Small intestine (tissue), 7 donors: ENCODE measurements at regions not wholly inside any gene's neighbourhood (a gene's known extent, or its start where the extent isn't known, plus 50 kb on each side); places are given as distances from the start of the nearest gene placed in this dataset.

Experiments
- DNase-seq, 2 donors: peaks; one replicate each; pipeline versions ENCODE4 v3.0.0 to v3.0.0-alpha.2; 2013
- FAIRE-seq: peaks from 2 replicates; lab custom pipeline; 2012; peaks lifted over from hg19 to GRCh38; lab: Jason Lieb, UNC
- H3K27ac ChIP-seq, 3 donors: one replicate each; pipeline ENCODE4 v1.5.1; 2013; ENCODE audit warnings: low read length in 2 of 3, mild to moderate bottlenecking in 2 of 3, control low read depth in 1 of 3, inconsistent platforms in 1 of 3, low read depth in 1 of 3, moderate library complexity in 1 of 3
- H3K27me3 ChIP-seq, 3 donors: one replicate each; pipeline ENCODE4 v1.6.1; 2013; ENCODE audit warnings: low read length in 3 of 3, inconsistent platforms in 1 of 3; ENCODE audit not compliant: control insufficient read depth in 3 of 3, insufficient read depth in 3 of 3
- H3K36me3 ChIP-seq, 3 donors: one replicate each; pipeline ENCODE4 v1.6.1; 2013; ENCODE audit warnings: low read length in 3 of 3, inconsistent platforms in 1 of 3, low read depth in 1 of 3, mild to moderate bottlenecking in 1 of 3, moderate library complexity in 1 of 3; ENCODE audit not compliant: control insufficient read depth in 3 of 3, insufficient read depth in 2 of 3
- H3K4me1 ChIP-seq, 3 donors: one replicate each; pipeline ENCODE4 v1.6.1; 2013; ENCODE audit warnings: low read length in 2 of 3, inconsistent platforms in 1 of 3, low read depth in 1 of 3, mild to moderate bottlenecking in 1 of 3, moderate library complexity in 1 of 3; ENCODE audit not compliant: control insufficient read depth in 3 of 3, insufficient read depth in 2 of 3
- H3K4me3 ChIP-seq, 3 donors: one replicate each; pipeline ENCODE4 v1.5.1; 2013; ENCODE audit warnings: low read length in 3 of 3, control low read depth in 1 of 3, inconsistent platforms in 1 of 3, low read depth in 1 of 3, mild to moderate bottlenecking in 1 of 3, moderate library complexity in 1 of 3
- H3K9me3 ChIP-seq, 2 donors: one replicate each; pipeline ENCODE4 v1.6.1; 2013; ENCODE audit warnings: low read depth in 1 of 2, low read length in 1 of 2; ENCODE audit not compliant: control insufficient read depth in 2 of 2, insufficient read depth in 1 of 2
- WGBS, 3 donors: extraction: QIAGEN DNeasy Blood & Tissue Kit; methylation state at CpG; one replicate each; pipeline ENCODE4 v1.1.7; 2013; 5-methylcytosine and 5-hydroxymethylcytosine counted together
- donor health status: healthy with polysubstance abuse.
- donor health status: control.
- donor health status: control.
- donor health status: Bipolar disorder and iron deficiency.
- donor health status: healthy.

GRCh38 chr9:16309469-16310271 lies 560.8 kb downstream of the BNC2 start:
- H3K4me1 ChIP-seq: peaks cover 0 to 8% (median 0%) of the 10 kb centered on the region in 3 donors
- no peak overlapping the region for H3K4me3 ChIP-seq
- H3K27me3 ChIP-seq: peaks cover 0 to 3% (median 0%) of the 10 kb centered on the region in 3 donors
- DNase-seq (peak in 1 of 2 donors; percentile 9), FAIRE-seq (no peak)
- H3K9me3 ChIP-seq: no peaks in the 10 kb centered on the region
- peak overlapping the region in 1 of 3 donors; percentile 26 for H3K27ac ChIP-seq
- H3K36me3 ChIP-seq: no peaks in the 10 kb centered on the region
- 69 to 84% (median 78%) methylated on average over 24 of the region's 24 CpGs for WGBS, 3 donors

GRCh38 chr9:16310278-16311110 lies 560.0 kb downstream of the BNC2 start:
- FAIRE-seq (no peak), DNase-seq (no peak)
- Histone ChIP-seq H3K4me1 (peaks cover 0 to 8% (median 0%) of the 10 kb centered on the region in 3 donors), H3K4me3 (no peak overlapping the region), H3K36me3 (no peaks in the 10 kb centered on the region), H3K9me3 (no peaks in the 10 kb centered on the region), H3K27ac (peak overlapping the region in 1 of 3 donors; percentile 26), H3K27me3 (peaks cover 0 to 7% (median 0%) of the 10 kb centered on the region in 3 donors)
- 72 to 84% (median 77%) methylated on average over 26 of the region's 26 CpGs for WGBS, 3 donors

- Histone ChIP-seq H3K4me3 (no peak overlapping the region), H3K27me3 (peaks cover 0 to 4% (median 0%) of the 10 kb centered on the region in 3 donors), H3K36me3 (no peaks in the 10 kb centered on the region), H3K4me1 (peaks cover 0 to 8% (median 0%) of the 10 kb centered on the region in 3 donors), H3K9me3 (no peaks in the 10 kb centered on the region), H3K27ac (no peak overlapping the region)
- DNase-seq: no peak
- 46 to 64% (median 54%) methylated on average over 6 of the region's 6 CpGs for WGBS, 3 donors
- no peak for FAIRE-seq
Observed at GRCh38 chr9:16312116-16312515, 558.4 kb downstream of the BNC2 start.

- H3K27me3 ChIP-seq: peaks cover 0 to 4% (median 0%) of the 10 kb centered on the region in 3 donors
Observed at GRCh38 chr9:16312962-16313546, 557.4 kb downstream of the BNC2 start.

GRCh38 chr9:16314476-16314875 lies 556.0 kb downstream of the BNC2 start:
- Histone ChIP-seq H3K36me3 (no peaks in the 10 kb centered on the region), H3K4me1 (peaks cover 0 to 8% (median 0%) of the 10 kb centered on the region in 3 donors), H3K27ac (no peak overlapping the region), H3K9me3 (peaks cover 0 to 5% of the 10 kb centered on the region in 2 donors), H3K27me3 (peaks cover 0 to 4% (median 0%) of the 10 kb centered on the region in 3 donors), H3K4me3 (no peak overlapping the region)
- DNase-seq (no peak), FAIRE-seq (no peak)
- 71 to 83% (median 75%) methylated on average over 5 of the region's 5 CpGs for WGBS, 3 donors

More at GRCh38 chr9:16312962-16313546, 557.4 kb downstream of the BNC2 start:
- DNase-seq: no peak
- no peaks in the 10 kb centered on the region for H3K9me3 ChIP-seq
- H3K4me3 ChIP-seq: no peak overlapping the region
- 81 to 94% (median 92%) methylated on average over 10 of the region's 10 CpGs for WGBS, 3 donors
- FAIRE-seq: no peak
- no peak overlapping the region for H3K27ac ChIP-seq
- no peaks in the 10 kb centered on the region for H3K36me3 ChIP-seq
- peaks cover 0 to 8% (median 0%) of the 10 kb centered on the region in 3 donors for H3K4me1 ChIP-seq

GRCh38 chr9:16315720-16316119 lies 554.8 kb downstream of the BNC2 start:
- DNase-seq (no peak), FAIRE-seq (no peak)
- peaks cover 0 to 4% (median 0%) of the 10 kb centered on the region in 3 donors for H3K27me3 ChIP-seq
- H3K4me1 ChIP-seq: peaks cover 0 to under 1% (median 0%) of the 10 kb centered on the region in 3 donors
- peaks cover 0 to 5% of the 10 kb centered on the region in 2 donors for H3K9me3 ChIP-seq
- 68 to 87% (median 82%) methylated on average over 6 of the region's 6 CpGs for WGBS, 3 donors
- H3K27ac ChIP-seq: no peak overlapping the region
- no peaks in the 10 kb centered on the region for H3K36me3 ChIP-seq
- no peak overlapping the region for H3K4me3 ChIP-seq

GRCh38 chr9:16316456-16316855 lies 554.0 kb downstream of the BNC2 start:
- Histone ChIP-seq H3K4me3 (no peak overlapping the region), H3K27ac (no peak overlapping the region), H3K36me3 (no peaks in the 10 kb centered on the region), H3K9me3 (peaks cover 0 to 5% of the 10 kb centered on the region in 2 donors), H3K4me1 (no peaks in the 10 kb centered on the region), H3K27me3 (peaks cover 0 to 4% (median 0%) of the 10 kb centered on the region in 3 donors)
- FAIRE-seq: no peak
- DNase-seq: no peak
- 66 to 80% (median 70%) methylated on average over 9 of the region's 9 CpGs for WGBS, 3 donors
